ENCODE measurements at regions not wholly inside any gene's neighbourhood (a gene's known extent, or its start where the extent isn't known, plus 50 kb on each side); places are given as distances from the start of the nearest gene placed in this dataset.

- Mint-ChIP-seq H3K36me3 (no peaks in the 10 kb centered on the region), H3K27ac (no peak overlapping the region), H3K4me1 (peaks cover 9 to 12% (median 11%) of the 10 kb centered on the region in 3 donors), H3K27me3 (no peaks in the 10 kb centered on the region), H3K4me3 (no peak overlapping the region), H3K9me3 (peaks cover 0 to 4% (median 0%) of the 10 kb centered on the region in 3 donors)
- Histone ChIP-seq H3K4me3 (ENCODE audit: control insufficient read depth in 1 of 2, extremely low read depth in 1 of 2, low read length in 1 of 2) (no peak overlapping the region), H3K9me3 (no peaks in the 10 kb centered on the region), H3K27ac (ENCODE audit: low read length) (no peak overlapping the region), H3K4me1 (ENCODE audit: control insufficient read depth in 1 of 2, extremely low read depth in 1 of 2, insufficient read depth in 2 of 2, low read length in 2 of 2) (peaks cover 0 to 6% of the 10 kb centered on the region in 2 experiments), H3K27me3 (replicated peaks in 1 of 2; ENCODE audit: control insufficient read depth in 2 of 2, extremely low read depth in 1 of 2, insufficient read depth in 2 of 2, low read length in 1 of 2) (peaks cover 0 to 33% of the 10 kb centered on the region in 2 experiments), H3K36me3 (ENCODE audit: control insufficient read depth in 2 of 2, extremely low read depth in 1 of 2, insufficient read depth in 1 of 2, low read length in 1 of 2) (no peaks in the 10 kb centered on the region)
- ChIA-PET POLR2A (no interaction called here), CTCF (no interaction called here)
- 81% methylated on average over 9 of the region's 12 CpGs for WGBS (ENCODE audit: insufficient coverage)
- DNase-seq (no peak), ATAC-seq (replicated peaks in 1 of 4) (no peak)
Measured at GRCh38 chr12:124637581-124637981, 70.2 kb upstream of the NCOR2 start.

- ChIA-PET CTCF (interaction anchor here in 1 of 2 donors (0.6 kb wide), 1 partner anchor 133 kb away, joined by 3 read pairs; no protein-coding TSS in a partner anchor), POLR2A (no interaction called here)
- Mint-ChIP-seq H3K27ac (no peak overlapping the region), H3K27me3 (no peaks in the 10 kb centered on the region), H3K9me3 (peaks cover 0 to 4% (median 0%) of the 10 kb centered on the region in 3 donors), H3K4me3 (no peak overlapping the region), H3K4me1 (peaks cover 9 to 12% (median 11%) of the 10 kb centered on the region in 3 donors), H3K36me3 (no peaks in the 10 kb centered on the region)
- H3K27me3 ChIP-seq (replicated peaks in 1 of 2; ENCODE audit: control insufficient read depth in 2 of 2, extremely low read depth in 1 of 2, insufficient read depth in 2 of 2, low read length in 1 of 2): peaks cover 0 to 35% of the 10 kb centered on the region in 2 experiments
- H3K36me3 ChIP-seq (ENCODE audit: control insufficient read depth in 2 of 2, extremely low read depth in 1 of 2, insufficient read depth in 1 of 2, low read length in 1 of 2): no peaks in the 10 kb centered on the region
- no peak overlapping the region for H3K4me3 ChIP-seq (ENCODE audit: control insufficient read depth in 1 of 2, extremely low read depth in 1 of 2, low read length in 1 of 2)
- no peak for DNase-seq
- H3K9me3 ChIP-seq: no peaks in the 10 kb centered on the region
- ATAC-seq (replicated peaks in 1 of 4): no peak
- peaks cover 0 to 6% of the 10 kb centered on the region in 2 experiments for H3K4me1 ChIP-seq (ENCODE audit: control insufficient read depth in 1 of 2, extremely low read depth in 1 of 2, insufficient read depth in 2 of 2, low read length in 2 of 2)
- 80% methylated on average over 1 of the region's 4 CpGs for WGBS (ENCODE audit: insufficient coverage)
- H3K27ac ChIP-seq (ENCODE audit: low read length): no peak overlapping the region
Measured at GRCh38 chr12:124637163-124637562, 69.8 kb upstream of the NCOR2 start.

- Mint-ChIP-seq H3K4me3 (peak overlapping the region in 2 of 3 donors; percentile 7 to 9), H3K36me3 (no peaks in the 10 kb centered on the region), H3K27ac (peak overlapping the region in 1 of 2 donors; percentile 59), H3K27me3 (no peaks in the 10 kb centered on the region), H3K9me3 (peaks cover 0 to 4% (median 0%) of the 10 kb centered on the region in 3 donors), H3K4me1 (peaks cover 9 to 12% (median 11%) of the 10 kb centered on the region in 3 donors)
- 0% methylated on average over 2 of the region's 10 CpGs for WGBS (ENCODE audit: insufficient coverage)
- ChIA-PET CTCF (interaction anchor here in 1 of 2 donors (0.6 kb wide), 1 partner anchor 134 kb away, joined by 3 read pairs; no protein-coding TSS in a partner anchor), POLR2A (no interaction called here)
- peak in 22 of 35 experiments; percentile 8 to 48 (median 17) for DNase-seq
- Histone ChIP-seq H3K27me3 (replicated peaks in 1 of 2; ENCODE audit: control insufficient read depth in 2 of 2, extremely low read depth in 1 of 2, insufficient read depth in 2 of 2, low read length in 1 of 2) (peaks cover 0 to 39% of the 10 kb centered on the region in 2 experiments), H3K36me3 (ENCODE audit: control insufficient read depth in 2 of 2, extremely low read depth in 1 of 2, insufficient read depth in 1 of 2, low read length in 1 of 2) (no peaks in the 10 kb centered on the region), H3K27ac (ENCODE audit: low read length) (no peak overlapping the region), H3K9me3 (no peaks in the 10 kb centered on the region), H3K4me3 (ENCODE audit: control insufficient read depth in 1 of 2, extremely low read depth in 1 of 2, low read length in 1 of 2) (no peak overlapping the region), H3K4me1 (ENCODE audit: control insufficient read depth in 1 of 2, extremely low read depth in 1 of 2, insufficient read depth in 2 of 2, low read length in 2 of 2) (peaks cover 0 to 6% of the 10 kb centered on the region in 2 experiments)
- peak; percentile 70 to 88 (median 76) for ATAC-seq (replicated peaks in 1 of 4)
Measured at GRCh38 chr12:124636138-124636978, 68.9 kb upstream of the NCOR2 start.

GRCh38 chr12:124635316-124635715, 67.9 kb upstream of the NCOR2 start:
- no peak for DNase-seq
- H3K27me3 Mint-ChIP-seq: no peaks in the 10 kb centered on the region
- H3K4me3 Mint-ChIP-seq: no peak overlapping the region
- no peak overlapping the region for H3K27ac Mint-ChIP-seq
- no peak overlapping the region for H3K27ac ChIP-seq (ENCODE audit: low read length)
- peaks cover 0 to 6% of the 10 kb centered on the region in 2 experiments for H3K4me1 ChIP-seq (ENCODE audit: control insufficient read depth in 1 of 2, extremely low read depth in 1 of 2, insufficient read depth in 2 of 2, low read length in 2 of 2)
- peaks cover 0 to 4% (median 0%) of the 10 kb centered on the region in 3 donors for H3K9me3 Mint-ChIP-seq
- H3K4me1 Mint-ChIP-seq: peaks cover 9 to 12% (median 11%) of the 10 kb centered on the region in 3 donors
- ChIA-PET CTCF (interaction anchor here in 1 of 2 donors (0.7 kb wide), 1 partner anchor 170 kb away, joined by 4 read pairs; no protein-coding TSS in a partner anchor), POLR2A (no interaction called here)
- H3K27me3 ChIP-seq (replicated peaks in 1 of 2; ENCODE audit: control insufficient read depth in 2 of 2, extremely low read depth in 1 of 2, insufficient read depth in 2 of 2, low read length in 1 of 2): peaks cover 0 to 41% of the 10 kb centered on the region in 2 experiments
- WGBS (ENCODE audit: insufficient coverage): no CpG with 5 or more reads among the region's 7 CpGs
- ATAC-seq (replicated peaks in 1 of 4): no peak
- no peak overlapping the region for H3K4me3 ChIP-seq (ENCODE audit: control insufficient read depth in 1 of 2, extremely low read depth in 1 of 2, low read length in 1 of 2)
- no peaks in the 10 kb centered on the region for H3K36me3 ChIP-seq (ENCODE audit: control insufficient read depth in 2 of 2, extremely low read depth in 1 of 2, insufficient read depth in 1 of 2, low read length in 1 of 2)
- H3K36me3 Mint-ChIP-seq: no peaks in the 10 kb centered on the region
- no peaks in the 10 kb centered on the region for H3K9me3 ChIP-seq

GRCh38 chr12:124633365-124634362, 66.3 kb upstream of the NCOR2 start:
- H3K27me3 ChIP-seq (replicated peaks in 1 of 2; ENCODE audit: control insufficient read depth in 2 of 2, extremely low read depth in 1 of 2, insufficient read depth in 2 of 2, low read length in 1 of 2): peaks cover 0 to 30% of the 10 kb centered on the region in 2 experiments
- Mint-ChIP-seq H3K27ac (no peak overlapping the region), H3K27me3 (no peaks in the 10 kb centered on the region), H3K4me3 (no peak overlapping the region), H3K9me3 (peaks cover 0 to 4% (median 0%) of the 10 kb centered on the region in 3 donors), H3K36me3 (no peaks in the 10 kb centered on the region), H3K4me1 (peaks cover 9 to 12% (median 11%) of the 10 kb centered on the region in 3 donors)
- DNase-seq (no peak), ATAC-seq (replicated peaks in 1 of 4) (no peak)
- H3K36me3 ChIP-seq (ENCODE audit: control insufficient read depth in 2 of 2, extremely low read depth in 1 of 2, insufficient read depth in 1 of 2, low read length in 1 of 2): no peaks in the 10 kb centered on the region
- H3K4me1 ChIP-seq (ENCODE audit: control insufficient read depth in 1 of 2, extremely low read depth in 1 of 2, insufficient read depth in 2 of 2, low read length in 2 of 2): peaks cover 0 to 6% of the 10 kb centered on the region in 2 experiments
- H3K4me3 ChIP-seq (ENCODE audit: control insufficient read depth in 1 of 2, extremely low read depth in 1 of 2, low read length in 1 of 2): no peak overlapping the region
- no peaks in the 10 kb centered on the region for H3K9me3 ChIP-seq
- 79% methylated on average over 6 of the region's 17 CpGs for WGBS (ENCODE audit: insufficient coverage)
- H3K27ac ChIP-seq (ENCODE audit: low read length): no peak overlapping the region
- ChIA-PET POLR2A (interaction anchor here in 1 of 2 donors (0.6 kb wide), 1 partner anchor 93 kb away, joined by 7 read pairs; no protein-coding TSS in a partner anchor), CTCF (no interaction called here)

- ATAC-seq (replicated peaks in 1 of 4) (no peak), DNase-seq (no peak)
- H3K4me1 ChIP-seq (ENCODE audit: control insufficient read depth in 1 of 2, extremely low read depth in 1 of 2, insufficient read depth in 2 of 2, low read length in 2 of 2): peaks cover 0 to 6% of the 10 kb centered on the region in 2 experiments
- no peak overlapping the region for H3K27ac ChIP-seq (ENCODE audit: low read length)
- H3K4me1 Mint-ChIP-seq: peaks cover 9 to 12% (median 11%) of the 10 kb centered on the region in 3 donors
- POLR2A ChIA-PET: no interaction called here
- H3K27me3 ChIP-seq (replicated peaks in 1 of 2; ENCODE audit: control insufficient read depth in 2 of 2, extremely low read depth in 1 of 2, insufficient read depth in 2 of 2, low read length in 1 of 2): peaks cover 0 to 19% of the 10 kb centered on the region in 2 experiments
- H3K9me3 Mint-ChIP-seq: peaks cover 0 to 4% (median 0%) of the 10 kb centered on the region in 3 donors
- no peak overlapping the region for H3K4me3 Mint-ChIP-seq
- no peaks in the 10 kb centered on the region for H3K9me3 ChIP-seq
- 100% methylated on average over 1 of the region's 9 CpGs for WGBS (ENCODE audit: insufficient coverage)
- H3K4me3 ChIP-seq (ENCODE audit: control insufficient read depth in 1 of 2, extremely low read depth in 1 of 2, low read length in 1 of 2): no peak overlapping the region
- no peaks in the 10 kb centered on the region for H3K36me3 Mint-ChIP-seq
- no peaks in the 10 kb centered on the region for H3K36me3 ChIP-seq (ENCODE audit: control insufficient read depth in 2 of 2, extremely low read depth in 1 of 2, insufficient read depth in 1 of 2, low read length in 1 of 2)
- no peak overlapping the region for H3K27ac Mint-ChIP-seq
- no peaks in the 10 kb centered on the region for H3K27me3 Mint-ChIP-seq
- CTCF ChIA-PET: no interaction called here
Measured at GRCh38 chr12:124632519-124632984, 65.1 kb upstream of the NCOR2 start.
